H1 (cell line): ENCODE measurements at regions not wholly inside any gene's neighbourhood (a gene's known extent, or its start where the extent isn't known, plus 50 kb on each side); places are given as distances from the start of the nearest gene placed in this dataset.

Source experiments
- CTCF ChIA-PET: fragments of 300-600 bp; sonication (Branson Sonifier 250); formaldehyde crosslinking; loops from one replicate; lab custom pipeline; 2021; ENCODE audit not compliant: partially characterized antibody; lab: Charles Lee
- POLR2A ChIA-PET: fragments of 300-600 bp; sonication (Branson Sonifier 250); formaldehyde crosslinking; loops from one replicate; lab custom pipeline; 2021; ENCODE audit warnings: inconsistent platforms; ENCODE audit not compliant: partially characterized antibody; lab: Charles Lee
- DNase-seq, 2 experiments: peaks; one replicate each; pipeline versions ENCODE4 v3.0.0 to v3.0.0-alpha.2; 2010 to 2022; ENCODE audit warnings: low spot score in 2 of 2, low read depth in 1 of 2, mixed read lengths in 1 of 2
- FAIRE-seq: peaks from 2 replicates; lab custom pipeline; 2011; peaks lifted over from hg19 to GRCh38; lab: Jason Lieb, UNC
- H2AFZ ChIP-seq: 2 replicates; pipeline ENCODE4 v1.8.1; 2012; ENCODE audit warnings: low read length, inconsistent platforms
- H2AK5ac ChIP-seq: 2 replicates; pipeline ENCODE4 v1.6.1; 2013; ENCODE audit warnings: low read depth, low read length
- H2BK120ac ChIP-seq: replicated peaks from 2 replicates; pipeline ENCODE3; 2013; ENCODE audit warnings: low read depth, low read length, inconsistent platforms
- H2BK12ac ChIP-seq: 2 replicates; pipeline ENCODE4 v1.6.1; 2013; ENCODE audit warnings: low read depth, low read length
- H2BK15ac ChIP-seq: 2 replicates; pipeline ENCODE4 v1.6.1; 2013; ENCODE audit warnings: low read length
- H2BK20ac ChIP-seq: 2 replicates; pipeline ENCODE4 v1.6.1; 2013; ENCODE audit warnings: low read length
- H2BK5ac ChIP-seq: 2 replicates; pipeline ENCODE4 v1.6.1; 2013; ENCODE audit warnings: low read depth, low read length
- H3K14ac ChIP-seq: 2 replicates; pipeline ENCODE4 v1.6.1; 2013; ENCODE audit warnings: inconsistent platforms; ENCODE audit not compliant: insufficient read length
- H3K18ac ChIP-seq: 2 replicates; pipeline ENCODE4 v1.6.1; 2013; ENCODE audit warnings: low read length; ENCODE audit errors: extremely low read depth
- H3K23ac ChIP-seq: 2 replicates; pipeline ENCODE4 v1.6.1; 2013; ENCODE audit warnings: inconsistent platforms; ENCODE audit not compliant: insufficient read length
- H3K23me2 ChIP-seq: 2 replicates; pipeline ENCODE4 v1.6.1; 2013; ENCODE audit warnings: low read depth, low read length
- H3K27ac ChIP-seq: 2 replicates; pipeline ENCODE4 v1.6.1; 2011; ENCODE audit warnings: low read depth, low read length, inconsistent platforms
- H3K27me3 ChIP-seq, 4 experiments: replicated peaks in 1 of 4; 1 replicate in 1 of 4; 2 replicates in 3 of 4; pipeline versions ENCODE4 v1.6.1 to v1.8.1; 2011 to 2013; ENCODE audit warnings: low read length in 3 of 4, mild to moderate bottlenecking in 3 of 4, inconsistent platforms in 2 of 4, mixed read lengths in 2 of 4, moderate library complexity in 1 of 4; ENCODE audit not compliant: control insufficient read depth in 3 of 4, insufficient read depth in 3 of 4; ENCODE audit errors: extremely low read depth in 1 of 4
- H3K36me3 ChIP-seq, 4 experiments: 2 replicates each; pipeline versions ENCODE4 v1.6.1 to v1.8.1; 2011 to 2013; ENCODE audit warnings: mild to moderate bottlenecking in 4 of 4, low read length in 3 of 4, moderate library complexity in 2 of 4, control low read depth in 1 of 4, inconsistent platforms in 1 of 4; ENCODE audit not compliant: insufficient read depth in 4 of 4, control insufficient read depth in 2 of 4
- H3K4ac ChIP-seq: replicated peaks from 2 replicates; pipeline ENCODE3; 2013; ENCODE audit warnings: low read length, low read depth, mixed read lengths, inconsistent platforms; ENCODE audit not compliant: insufficient read length
- H3K4me1 ChIP-seq, 4 experiments: replicated peaks in 1 of 4; 1 replicate in 1 of 4; 2 replicates in 3 of 4; pipeline versions ENCODE4 v1.6.1 to v1.8.1; 2011 to 2013; ENCODE audit warnings: low read length in 3 of 4, inconsistent platforms in 2 of 4, mixed read lengths in 1 of 4; ENCODE audit not compliant: insufficient read depth in 4 of 4, control insufficient read depth in 3 of 4
- H3K4me2 ChIP-seq, 2 experiments: 2 replicates each; pipeline versions ENCODE4 v1.6.1 to v1.8.1; 2011 to 2013; ENCODE audit warnings: low read depth in 2 of 2, low read length in 2 of 2, control low read depth in 1 of 2, inconsistent platforms in 1 of 2, mild to moderate bottlenecking in 1 of 2; ENCODE audit not compliant: insufficient read depth in 1 of 2
- H3K4me3 ChIP-seq, 4 experiments: fragments of 200-600, 300-600 bp in 1 of 4; sonication (generic), shearing (Covaris generic), sonication (Bioruptor Twin) in 1 of 4; 2 replicates each; pipeline versions ENCODE4 v1.5.1 to v1.8.1; 2011 to 2016; ENCODE audit warnings: low read length in 4 of 4, low read depth in 3 of 4, control low read depth in 2 of 4, inconsistent platforms in 2 of 4, mild to moderate bottlenecking in 2 of 4, mixed read lengths in 1 of 4, moderate library complexity in 1 of 4; ENCODE audit not compliant: insufficient read depth in 2 of 4; ENCODE audit errors: extremely low read depth in 1 of 4
- H3K56ac ChIP-seq: replicated peaks from 2 replicates; pipeline ENCODE3; 2013; ENCODE audit warnings: low read depth, mild to moderate bottlenecking, mixed read lengths, low read length, inconsistent platforms; ENCODE audit not compliant: insufficient read length
- H3K79me1 ChIP-seq: 2 replicates; pipeline ENCODE4 v1.6.1; 2013; ENCODE audit warnings: low read depth, low read length, control low read depth
- H3K79me2 ChIP-seq, 2 experiments: 2 replicates each; pipeline versions ENCODE4 v1.6.1 to v1.8.1; 2012 to 2013; ENCODE audit warnings: low read length in 2 of 2, mild to moderate bottlenecking in 2 of 2, inconsistent platforms in 1 of 2; ENCODE audit not compliant: insufficient read depth in 2 of 2, control insufficient read depth in 1 of 2
- H3K9ac ChIP-seq, 4 experiments: replicated peaks in 1 of 4; 1 replicate in 1 of 4; 2 replicates in 3 of 4; pipeline versions ENCODE4 v1.6.1 to v1.8.1; 2011 to 2013; ENCODE audit warnings: low read depth in 3 of 4, low read length in 3 of 4, control low read depth in 2 of 4, mild to moderate bottlenecking in 2 of 4, moderate library complexity in 2 of 4, inconsistent platforms in 1 of 4; ENCODE audit errors: extremely low read depth in 1 of 4
- H3K9me3 ChIP-seq, 2 experiments: 2 replicates each; pipeline versions ENCODE4 v1.6.1 to v1.8.1; 2012 to 2013; ENCODE audit warnings: mild to moderate bottlenecking in 2 of 2, moderate library complexity in 2 of 2, control low read depth in 1 of 2, inconsistent platforms in 1 of 2, low read depth in 1 of 2, low read length in 1 of 2, mixed read lengths in 1 of 2; ENCODE audit not compliant: insufficient read depth in 2 of 2
- H4K20me1 ChIP-seq, 2 experiments: replicated peaks in 1 of 2; 2 replicates each; pipeline versions ENCODE3 to v1.8.1; 2011 to 2013; ENCODE audit warnings: inconsistent platforms in 2 of 2, low read length in 2 of 2, mild to moderate bottlenecking in 1 of 2; ENCODE audit not compliant: insufficient read depth in 2 of 2, control insufficient read depth in 1 of 2
- H4K5ac ChIP-seq: 2 replicates; pipeline ENCODE4 v1.6.1; 2013; ENCODE audit warnings: low read length, low read depth, mixed read lengths, inconsistent platforms; ENCODE audit not compliant: insufficient read length
- H4K8ac ChIP-seq: 2 replicates; pipeline ENCODE4 v1.8.0; 2013; ENCODE audit warnings: mild to moderate bottlenecking, moderate library complexity, low read length, inconsistent platforms; ENCODE audit not compliant: insufficient read depth; ENCODE audit errors: extremely low read depth
- H4K91ac ChIP-seq: replicated peaks from 2 replicates; pipeline ENCODE3; 2013; ENCODE audit warnings: low read length, mixed read lengths, inconsistent platforms; ENCODE audit not compliant: insufficient read length
- CHD1 ChIP-seq: IDR thresholded peaks from 2 replicates; pipeline ENCODE4 v1.6.1; 2012; ENCODE audit warnings: low read depth, low read length, improper control_type of control experiment
- MAFK ChIP-seq: IDR thresholded peaks from 2 replicates; pipeline ENCODE4 v1.6.1; 2012; ENCODE audit warnings: low read depth, mild to moderate bottlenecking, improper control_type of control experiment, low read length
- PHF8 ChIP-seq: fragments of 200-600 bp; sonication (generic); conservative IDR thresholded peaks from 2 replicates; pipeline ENCODE4 v1.7.1; 2012; ENCODE audit warnings: low read depth, mild to moderate bottlenecking, inconsistent platforms, low read length, moderate library complexity
- POLR2AphosphoS5 ChIP-seq: IDR thresholded peaks from 2 replicates; pipeline ENCODE4 v1.6.1; 2011; ENCODE audit warnings: low read depth, low read length
- POU5F1 ChIP-seq: IDR thresholded peaks from 2 replicates; pipeline ENCODE4 v1.6.1; 2011; ENCODE audit warnings: low read depth, mild to moderate bottlenecking, low read length, moderate library complexity
- RFX5 ChIP-seq: IDR thresholded peaks from 2 replicates; pipeline ENCODE4 v1.6.1; 2011; ENCODE audit warnings: low read depth, low read length, improper control_type of control experiment, borderline replicate concordance
- SP1 ChIP-seq: IDR thresholded peaks from 2 replicates; pipeline ENCODE4 v1.6.1; 2011; ENCODE audit warnings: low read depth, low read length
- SP2 ChIP-seq: IDR thresholded peaks from 2 replicates; pipeline ENCODE4 v1.6.1; 2012; ENCODE audit warnings: mild to moderate bottlenecking, low read length, inconsistent platforms
- WGBS, 2 experiments: shearing (Covaris generic) in 1 of 2; methylation state at CpG; one replicate each; pipeline versions ENCODE4 v1.1.6 to v1.1.7; 2013 to 2015; ENCODE audit warnings: low lambda C conversion rate in 2 of 2, mixed read lengths in 2 of 2, inconsistent platforms in 1 of 2, low coverage in 1 of 2, missing lambda C conversion rate in 1 of 2; ENCODE audit not compliant: insufficient replicate concordance in 2 of 2, insufficient coverage in 1 of 2, insufficient read length in 1 of 2; ENCODE audit errors: extremely low coverage in 1 of 2, missing lambda C conversion rate in 1 of 2; 5-methylcytosine and 5-hydroxymethylcytosine counted together
- TF ChIP-seq, protein P1 (sequence below): IDR thresholded peaks from 2 replicates; pipeline ENCODE4 v1.6.1; 2012; ENCODE audit warnings: low read length, inconsistent platforms

DNA sequence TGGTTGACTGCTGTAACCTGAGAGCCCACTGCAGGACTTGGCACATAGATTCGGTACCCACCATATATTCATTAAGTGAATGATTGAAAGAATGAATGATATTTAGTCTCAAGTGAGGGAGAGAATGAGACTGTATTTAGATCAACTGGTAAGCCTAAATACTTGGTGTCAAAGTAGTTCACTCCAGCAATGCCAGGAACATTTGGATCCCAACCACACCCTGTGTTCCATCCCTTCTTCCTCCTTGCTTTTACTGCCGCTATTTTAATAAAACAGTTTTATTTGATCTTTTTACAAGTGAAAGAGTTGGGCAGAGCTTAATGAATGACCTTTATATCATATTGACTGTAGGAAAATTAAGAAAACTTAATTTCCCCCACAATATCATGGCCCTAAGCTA is 473.6 kb upstream of the CBLB start:
- H3K36me3 ChIP-seq, result no peaks in the 10 kb centered on the region
- H2BK5ac ChIP-seq, result no peak overlapping the region
- no peak overlapping the region for H3K27ac ChIP-seq
- no peak overlapping the region for H3K56ac ChIP-seq
- H4K20me1 ChIP-seq, result no peaks in the 10 kb centered on the region
- no peak overlapping the region for H3K23ac ChIP-seq
- H2BK20ac ChIP-seq, result no peak overlapping the region
- TF ChIP-seq SP2, result no peak
- no peak for TF ChIP-seq PHF8
- no peak for TF ChIP-seq MAFK
- no peak for TF ChIP-seq RFX5
- TF ChIP-seq POU5F1, result no peak
- no peak for TF ChIP-seq POLR2AphosphoS5
- TF ChIP-seq CHD1, result no peak
- TF ChIP-seq SP1, result no peak
- TF ChIP-seq, protein P1, sequence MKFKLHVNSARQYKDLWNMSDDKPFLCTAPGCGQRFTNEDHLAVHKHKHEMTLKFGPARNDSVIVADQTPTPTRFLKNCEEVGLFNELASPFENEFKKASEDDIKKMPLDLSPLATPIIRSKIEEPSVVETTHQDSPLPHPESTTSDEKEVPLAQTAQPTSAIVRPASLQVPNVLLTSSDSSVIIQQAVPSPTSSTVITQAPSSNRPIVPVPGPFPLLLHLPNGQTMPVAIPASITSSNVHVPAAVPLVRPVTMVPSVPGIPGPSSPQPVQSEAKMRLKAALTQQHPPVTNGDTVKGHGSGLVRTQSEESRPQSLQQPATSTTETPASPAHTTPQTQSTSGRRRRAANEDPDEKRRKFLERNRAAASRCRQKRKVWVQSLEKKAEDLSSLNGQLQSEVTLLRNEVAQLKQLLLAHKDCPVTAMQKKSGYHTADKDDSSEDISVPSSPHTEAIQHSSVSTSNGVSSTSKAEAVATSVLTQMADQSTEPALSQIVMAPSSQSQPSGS, result no peak
- H3K79me1 ChIP-seq, result no peaks in the 10 kb centered on the region
- no peak overlapping the region for H4K5ac ChIP-seq
- no peak overlapping the region for H3K4me2 ChIP-seq
- no peak overlapping the region for H2BK120ac ChIP-seq
- H2BK12ac ChIP-seq, result no peak overlapping the region
- CTCF ChIA-PET, result interaction anchor here (1.2 kb wide), 1 partner anchor 21 kb away, joined by 3 read pairs; no protein-coding TSS in a partner anchor
- H4K8ac ChIP-seq, result no peak overlapping the region
- no peak for FAIRE-seq
- H2BK15ac ChIP-seq, result no peak overlapping the region
- no peaks in the 10 kb centered on the region for H3K79me2 ChIP-seq
- no peaks in the 10 kb centered on the region for H3K9me3 ChIP-seq
- no peak overlapping the region for H2AFZ ChIP-seq
- no peaks in the 10 kb centered on the region for H3K23me2 ChIP-seq
- H3K4ac ChIP-seq, result no peak overlapping the region
- H3K4me1 ChIP-seq, result no peaks in the 10 kb centered on the region
- H3K14ac ChIP-seq, result no peak overlapping the region
- no peak overlapping the region for H3K4me3 ChIP-seq
- no peak for DNase-seq
- no peak overlapping the region for H4K91ac ChIP-seq
- no peaks in the 10 kb centered on the region for H3K27me3 ChIP-seq
- H2AK5ac ChIP-seq, result no peak overlapping the region
- POLR2A ChIA-PET, result no interaction called here
- WGBS, 2 experiments, result 95% methylated on average over 2 of the region's 2 CpGs; no CpG with 5 or more reads in 1 of the 2 experiments
- no peak overlapping the region for H3K9ac ChIP-seq
- H3K18ac ChIP-seq, result no peak overlapping the region
